Gastrocnemius medialis (tissue), 4 donors: ENCODE measurements at regions not wholly inside any gene's neighbourhood (a gene's known extent, or its start where the extent isn't known, plus 50 kb on each side); places are given as distances from the start of the nearest gene placed in this dataset.

Experiments used
- ATAC-seq, 2 donors: fragments of 150-250 bp; one replicate each; pipeline ENCODE4 v1.9.1; 2016
- DNase-seq, 2 donors: peaks; one replicate each; pipeline ENCODE4 v3.0.0-alpha.2; 2019
- H3K27ac ChIP-seq, 4 donors: fragments of 200-600 bp; sonication (generic); 1 replicate in 1 of 4; 2 replicates in 3 of 4; pipeline ENCODE4 v1.5.1; 2016 to 2018; ENCODE audit warnings: mild to moderate bottlenecking in 2 of 4, moderate library complexity in 1 of 4
- H3K27me3 ChIP-seq, 3 donors: fragments of 200-600 bp; sonication (generic) in 2 of 3; 1 replicate in 1 of 3; 2 replicates in 2 of 3; pipeline versions ENCODE4 v1.5.1 to v1.6.0; 2016 to 2019; ENCODE audit warnings: mild to moderate bottlenecking in 1 of 3, moderate library complexity in 1 of 3
- H3K36me3 ChIP-seq, 2 donors: fragments of 200-600 bp; sonication (generic) in 1 of 2; one replicate each; pipeline ENCODE4 v1.5.1; 2017 to 2018
- H3K4me1 ChIP-seq, 2 donors: fragments of 200-600 bp; sonication (generic) in 1 of 2; one replicate each; pipeline ENCODE4 v1.5.1; 2016 to 2017; ENCODE audit warnings: mild to moderate bottlenecking in 2 of 2
- H3K4me3 ChIP-seq, 4 donors: fragments of 200-600 bp; sonication (generic) in 3 of 4; 1 replicate in 1 of 4; 2 replicates in 3 of 4; pipeline ENCODE4 v1.5.1; 2016 to 2019; ENCODE audit warnings: mild to moderate bottlenecking in 2 of 4
- H3K9me3 ChIP-seq, 3 donors: fragments of 200-600 bp; sonication (generic) in 2 of 3; 1 replicate in 1 of 3; 2 replicates in 2 of 3; pipeline ENCODE4 v1.5.1; 2016 to 2019
- CTCF ChIP-seq, 5 experiments: fragments of 450-650 bp in 3 of 5; fragments of 200-600 bp in 2 of 5; sonication (generic) in 2 of 5; IDR thresholded peaks in 4 of 5; conservative IDR thresholded peaks in 1 of 5; 1 replicate in 4 of 5; 2 replicates in 1 of 5; pipeline ENCODE4 v1.5.1; 2016 to 2019; ENCODE audit warnings: antibody characterized with exemption in 5 of 5, mild to moderate bottlenecking in 3 of 5, moderate library complexity in 3 of 5
- POLR2A ChIP-seq, 2 donors: fragments of 450-650 bp; IDR thresholded peaks; one replicate each; pipeline ENCODE4 v1.6.1; 2017; ENCODE audit warnings: antibody characterized with exemption in 2 of 2, mild to moderate bottlenecking in 2 of 2, moderate library complexity in 2 of 2
- in situ Hi-C, 4 donors: fragments of 200-750 bp; cut with MboI; loops; one replicate each; pipeline versions ENCODE4 v1.15.0 to v1.8.0; 2017; ENCODE audit warnings: low sequenced_read_pairs in 4 of 4
- intact Hi-C: fragments of 100-400 bp; cut with DNase I; formaldehyde crosslinking; loops from one replicate; pipeline ENCODE4 v1.15.1; 2023; ENCODE audit warnings: low total_unique reads

- Histone ChIP-seq H3K27ac (no peak overlapping the region), H3K27me3 (no peaks in the 10 kb centered on the region), H3K4me1 (no peaks in the 10 kb centered on the region), H3K4me3 (no peak overlapping the region), H3K36me3 (no peaks in the 10 kb centered on the region), H3K9me3 (no peaks in the 10 kb centered on the region)
- DNase-seq = no peak
- TF ChIP-seq CTCF (IDR thresholded peaks at IDR 0.05 in 4 of 5, conservative IDR thresholded peaks at IDR 0.05 in 1 of 5) (no peak), POLR2A (IDR thresholded peaks at IDR 0.05) (no peak)
- ATAC-seq = no peak
- in situ Hi-C loops = no loop called here
- intact Hi-C loops = no loop called here
These were observed 239.1 kb upstream of the PHF14 start for GRCh38 chr7:10734595-10734994.

GRCh38 chr7:10739401-10739800 is 234.3 kb upstream of the PHF14 start:
- Histone ChIP-seq H3K36me3 (no peaks in the 10 kb centered on the region), H3K27ac (no peak overlapping the region), H3K27me3 (no peaks in the 10 kb centered on the region), H3K9me3 (no peaks in the 10 kb centered on the region), H3K4me1 (no peaks in the 10 kb centered on the region), H3K4me3 (no peak overlapping the region)
- no peak for ATAC-seq
- TF ChIP-seq CTCF (IDR thresholded peaks at IDR 0.05 in 4 of 5, conservative IDR thresholded peaks at IDR 0.05 in 1 of 5) (no peak), POLR2A (IDR thresholded peaks at IDR 0.05) (no peak)
- intact Hi-C loops = no loop called here
- in situ Hi-C loops = no loop called here
- DNase-seq = no peak

- H3K36me3 ChIP-seq = no peaks in the 10 kb centered on the region
- H3K9me3 ChIP-seq = no peaks in the 10 kb centered on the region
- no peaks in the 10 kb centered on the region for H3K4me1 ChIP-seq
- DNase-seq = no peak
- intact Hi-C loops = no loop called here
- no peak overlapping the region for H3K27ac ChIP-seq
- H3K4me3 ChIP-seq = no peak overlapping the region
- in situ Hi-C loops = no loop called here
- no peak for ATAC-seq
- TF ChIP-seq POLR2A (IDR thresholded peaks at IDR 0.05) = no peak
- no peak for TF ChIP-seq CTCF (IDR thresholded peaks at IDR 0.05 in 4 of 5, conservative IDR thresholded peaks at IDR 0.05 in 1 of 5)
- H3K27me3 ChIP-seq = no peaks in the 10 kb centered on the region
These were observed 232.9 kb upstream of the PHF14 start for GRCh38 chr7:10740805-10741204.

- in situ Hi-C loops = no loop called here
- DNase-seq = no peak
- no peaks in the 10 kb centered on the region for H3K27me3 ChIP-seq
- H3K27ac ChIP-seq = no peak overlapping the region
- intact Hi-C loops = no loop called here
- H3K4me3 ChIP-seq = no peak overlapping the region
- no peak for ATAC-seq
- no peaks in the 10 kb centered on the region for H3K9me3 ChIP-seq
- TF ChIP-seq CTCF (IDR thresholded peaks at IDR 0.05 in 4 of 5, conservative IDR thresholded peaks at IDR 0.05 in 1 of 5) (no peak), POLR2A (IDR thresholded peaks at IDR 0.05) (no peak)
- H3K36me3 ChIP-seq = no peaks in the 10 kb centered on the region
- H3K4me1 ChIP-seq = no peaks in the 10 kb centered on the region
These were observed 216.7 kb upstream of the PHF14 start for GRCh38 chr7:10756981-10757380.

- in situ Hi-C loops = no loop called here
- TF ChIP-seq CTCF (IDR thresholded peaks at IDR 0.05 in 4 of 5, conservative IDR thresholded peaks at IDR 0.05 in 1 of 5) (no peak), POLR2A (IDR thresholded peaks at IDR 0.05) (no peak)
- DNase-seq (no peak), ATAC-seq (no peak)
- Histone ChIP-seq H3K36me3 (no peaks in the 10 kb centered on the region), H3K27me3 (no peaks in the 10 kb centered on the region), H3K4me1 (no peaks in the 10 kb centered on the region), H3K27ac (no peak overlapping the region), H3K4me3 (no peak overlapping the region), H3K9me3 (no peaks in the 10 kb centered on the region)
- intact Hi-C loops = no loop called here
These were observed 214.6 kb upstream of the PHF14 start for GRCh38 chr7:10759120-10759519.
